ENCODE measurements at regions not wholly inside any gene's neighbourhood (a gene's known extent, or its start where the extent isn't known, plus 50 kb on each side); places are given as distances from the start of the nearest gene placed in this dataset.

GRCh38 chr2:126828051-126828450 lies 70.6 kb upstream of the TEX51 start:
- no peak for DNase-seq

GRCh38 chr2:126828491-126828890 lies 70.2 kb upstream of the TEX51 start:
- peak; percentile 22 to 62 for DNase-seq

- peak; percentile 19 to 56 for DNase-seq
Observed at GRCh38 chr2:126831234-126832005, 67.3 kb upstream of the TEX51 start.

- no peak for DNase-seq
Observed at GRCh38 chr2:126832014-126832413, 66.7 kb upstream of the TEX51 start.

GRCh38 chr2:126832757-126833156 lies 65.9 kb upstream of the TEX51 start:
- no peak for DNase-seq

- DNase-seq: no peak
Observed at GRCh38 chr2:126834006-126834659, 64.6 kb upstream of the TEX51 start.

GRCh38 chr2:126835261-126835660 lies 63.4 kb upstream of the TEX51 start:
- DNase-seq: no peak

- no peak for DNase-seq
Observed at GRCh38 chr2:126835831-126836230, 62.9 kb upstream of the TEX51 start.

GRCh38 chr2:126836761-126837679 lies 61.7 kb upstream of the TEX51 start:
- DNase-seq: no peak

- no peak for DNase-seq
Observed at GRCh38 chr2:126837966-126838715, 60.5 kb upstream of the TEX51 start.

- peak in 1 of 2 donors; percentile 39 for DNase-seq
Observed at GRCh38 chr2:126838716-126838985, 60.0 kb upstream of the TEX51 start.

GRCh38 chr2:126839796-126840195 lies 58.9 kb upstream of the TEX51 start:
- peak; percentile 54 to 67 for DNase-seq

GRCh38 chr2:126843081-126843480 lies 55.6 kb upstream of the TEX51 start:
- no peak for DNase-seq

- peak; percentile 20 to 71 for DNase-seq
Observed at GRCh38 chr2:126846241-126846640, 52.4 kb upstream of the TEX51 start.
